Epithelial cell of proximal tubule (primary cell): ENCODE measurements at regions not wholly inside any gene's neighbourhood (a gene's known extent, or its start where the extent isn't known, plus 50 kb on each side); places are given as distances from the start of the nearest gene placed in this dataset.

ENCODE experiments used
- DNase-seq: peaks from one replicate; pipeline ENCODE4 v3.0.0-alpha.2; 2011; ENCODE audit warnings: low read depth
- H3K4me3 ChIP-seq: 2 replicates; pipeline ENCODE4 v1.5.1; 2011; ENCODE audit warnings: low read depth, mild to moderate bottlenecking, low read length
- TF ChIP-seq, protein P1 (sequence below): conservative IDR thresholded peaks from 2 replicates; pipeline ENCODE4 v1.5.1; 2012; ENCODE audit warnings: low read depth, mild to moderate bottlenecking, low read length

DNA sequence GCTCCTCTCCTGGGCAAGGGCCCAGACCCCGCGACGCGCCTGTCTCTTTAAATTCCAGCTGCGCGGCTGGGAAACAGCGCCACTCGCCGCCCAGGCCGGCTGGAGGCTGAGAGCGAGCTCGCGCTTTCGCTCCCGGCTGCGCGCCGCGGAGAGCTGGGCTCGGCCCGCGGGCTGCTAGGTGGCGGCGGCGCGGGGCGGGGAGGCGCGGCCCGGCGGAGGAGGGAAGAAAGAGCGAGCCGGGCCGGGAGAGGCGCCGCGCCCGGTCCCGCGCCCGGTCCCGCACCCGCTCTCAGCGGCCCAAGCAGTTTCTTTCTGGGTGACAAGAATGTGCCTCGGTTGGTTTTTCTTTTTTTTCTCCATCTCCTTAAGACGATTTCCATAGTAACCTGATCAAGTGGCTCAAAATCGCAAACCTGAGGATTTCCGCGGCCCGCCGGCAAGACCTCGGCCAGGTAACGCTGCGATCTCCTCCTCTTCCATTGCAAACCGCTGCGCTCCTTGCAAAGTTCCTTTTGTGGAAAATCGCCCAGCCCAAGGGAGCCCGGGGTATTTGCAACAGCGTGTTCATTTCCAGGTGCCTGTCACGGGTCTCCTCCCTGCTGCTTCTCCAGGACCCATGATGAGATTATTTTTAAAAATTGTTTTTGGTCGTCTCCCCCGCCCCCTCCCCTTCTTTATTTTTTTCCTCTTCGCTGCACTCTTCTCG lies 259.5 kb upstream of the E2F7 start:
- DNase-seq, result no peak
- TF ChIP-seq, protein P1, sequence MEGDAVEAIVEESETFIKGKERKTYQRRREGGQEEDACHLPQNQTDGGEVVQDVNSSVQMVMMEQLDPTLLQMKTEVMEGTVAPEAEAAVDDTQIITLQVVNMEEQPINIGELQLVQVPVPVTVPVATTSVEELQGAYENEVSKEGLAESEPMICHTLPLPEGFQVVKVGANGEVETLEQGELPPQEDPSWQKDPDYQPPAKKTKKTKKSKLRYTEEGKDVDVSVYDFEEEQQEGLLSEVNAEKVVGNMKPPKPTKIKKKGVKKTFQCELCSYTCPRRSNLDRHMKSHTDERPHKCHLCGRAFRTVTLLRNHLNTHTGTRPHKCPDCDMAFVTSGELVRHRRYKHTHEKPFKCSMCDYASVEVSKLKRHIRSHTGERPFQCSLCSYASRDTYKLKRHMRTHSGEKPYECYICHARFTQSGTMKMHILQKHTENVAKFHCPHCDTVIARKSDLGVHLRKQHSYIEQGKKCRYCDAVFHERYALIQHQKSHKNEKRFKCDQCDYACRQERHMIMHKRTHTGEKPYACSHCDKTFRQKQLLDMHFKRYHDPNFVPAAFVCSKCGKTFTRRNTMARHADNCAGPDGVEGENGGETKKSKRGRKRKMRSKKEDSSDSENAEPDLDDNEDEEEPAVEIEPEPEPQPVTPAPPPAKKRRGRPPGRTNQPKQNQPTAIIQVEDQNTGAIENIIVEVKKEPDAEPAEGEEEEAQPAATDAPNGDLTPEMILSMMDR, result peak; percentile 45
- H3K4me3 ChIP-seq, result peak overlapping the region; percentile 52

DNA sequence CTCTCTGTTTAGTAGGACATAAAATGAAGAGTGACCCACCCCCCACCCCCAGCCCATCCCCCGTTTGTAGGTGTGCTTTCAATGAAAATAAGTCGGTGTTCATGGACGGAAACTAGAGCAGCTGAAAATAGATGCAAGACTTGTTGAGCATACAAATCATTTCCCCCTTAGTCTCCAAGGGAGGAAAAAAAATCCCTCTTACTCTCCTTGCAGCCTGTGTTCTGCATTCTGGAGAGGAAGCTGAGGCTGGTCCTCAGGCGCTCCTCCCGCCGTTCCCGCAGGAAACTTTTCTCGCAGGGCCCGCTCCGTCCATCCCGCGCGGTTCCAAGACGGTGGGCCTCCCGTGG lies 259.0 kb upstream of the E2F7 start:
- H3K4me3 ChIP-seq, result peak overlapping the region; percentile 52
- DNase-seq, result no peak
- TF ChIP-seq, protein P1, result no peak

DNA sequence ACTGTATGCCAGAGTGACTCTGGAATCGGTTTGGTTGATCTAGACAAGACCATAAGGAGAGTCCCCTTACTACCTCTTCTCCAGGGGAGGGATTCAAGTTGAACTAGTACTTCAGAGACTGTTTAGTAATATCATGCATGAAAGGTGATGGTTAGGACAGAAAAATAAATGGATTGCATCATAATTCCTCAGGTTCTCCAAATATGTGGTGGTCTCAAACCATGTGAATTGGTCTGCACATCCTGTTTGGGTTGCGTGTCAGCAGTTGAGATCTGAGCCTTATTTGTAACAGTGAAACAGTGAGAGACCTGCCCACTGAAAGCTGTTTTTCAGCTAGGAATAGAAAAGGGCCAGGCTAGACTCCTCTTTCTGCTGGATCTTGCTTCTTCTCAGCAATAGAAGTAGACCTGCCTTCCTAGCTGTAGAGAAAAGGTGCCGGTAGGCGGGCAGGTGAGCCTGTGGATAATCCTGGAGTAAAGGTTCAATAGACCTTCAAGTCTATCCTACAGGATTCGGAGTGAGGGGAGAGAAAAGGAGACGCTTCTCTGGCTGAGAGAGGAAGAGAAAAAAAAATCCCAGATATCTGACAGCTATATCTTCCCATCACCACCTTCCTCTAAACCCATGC lies 258.5 kb upstream of the E2F7 start:
- no peak overlapping the region for H3K4me3 ChIP-seq
- TF ChIP-seq, protein P1, result no peak
- no peak for DNase-seq

DNA sequence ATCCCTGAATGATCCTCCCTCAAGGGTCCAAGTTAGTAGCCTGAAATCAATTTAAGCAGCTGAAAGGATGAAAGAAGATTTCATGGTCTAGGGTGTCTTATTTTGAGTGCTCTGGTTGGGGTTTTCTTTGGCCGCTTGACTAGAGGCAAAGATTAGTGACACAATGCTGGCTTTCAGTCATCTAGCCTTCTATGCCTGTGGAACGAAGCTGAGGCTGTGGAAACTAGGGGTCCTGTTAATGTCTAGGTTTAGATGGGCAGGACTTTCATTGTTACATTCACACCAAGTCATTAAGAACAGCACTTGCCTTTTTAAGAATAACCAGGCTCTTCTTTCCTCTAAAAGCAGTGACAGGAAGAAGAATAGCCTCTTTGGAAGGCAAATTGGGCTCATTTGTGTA lies 253.8 kb upstream of the E2F7 start:
- no peak overlapping the region for H3K4me3 ChIP-seq
- no peak for DNase-seq
- TF ChIP-seq, protein P1, result no peak

DNA sequence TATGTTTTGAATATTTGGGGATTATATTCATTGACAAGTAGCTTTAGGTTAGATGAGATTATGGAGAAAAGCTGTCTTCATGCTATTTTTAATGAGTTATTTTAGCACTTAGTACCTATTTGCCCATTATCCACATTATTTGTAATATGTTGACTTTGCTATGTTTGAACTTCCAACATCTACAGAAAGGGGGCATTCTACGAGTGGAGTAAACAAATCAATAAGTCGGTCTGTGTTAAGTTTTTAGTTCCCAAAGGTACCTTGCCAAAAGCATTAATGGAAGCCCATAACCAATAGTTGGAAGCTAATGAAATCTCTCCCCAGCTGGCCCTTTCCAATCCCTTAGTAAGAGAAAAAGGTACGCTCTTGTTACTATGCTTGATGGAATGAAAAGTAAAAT lies 250.0 kb upstream of the E2F7 start:
- TF ChIP-seq, protein P1, result no peak
- DNase-seq, result no peak
- no peak overlapping the region for H3K4me3 ChIP-seq

DNA sequence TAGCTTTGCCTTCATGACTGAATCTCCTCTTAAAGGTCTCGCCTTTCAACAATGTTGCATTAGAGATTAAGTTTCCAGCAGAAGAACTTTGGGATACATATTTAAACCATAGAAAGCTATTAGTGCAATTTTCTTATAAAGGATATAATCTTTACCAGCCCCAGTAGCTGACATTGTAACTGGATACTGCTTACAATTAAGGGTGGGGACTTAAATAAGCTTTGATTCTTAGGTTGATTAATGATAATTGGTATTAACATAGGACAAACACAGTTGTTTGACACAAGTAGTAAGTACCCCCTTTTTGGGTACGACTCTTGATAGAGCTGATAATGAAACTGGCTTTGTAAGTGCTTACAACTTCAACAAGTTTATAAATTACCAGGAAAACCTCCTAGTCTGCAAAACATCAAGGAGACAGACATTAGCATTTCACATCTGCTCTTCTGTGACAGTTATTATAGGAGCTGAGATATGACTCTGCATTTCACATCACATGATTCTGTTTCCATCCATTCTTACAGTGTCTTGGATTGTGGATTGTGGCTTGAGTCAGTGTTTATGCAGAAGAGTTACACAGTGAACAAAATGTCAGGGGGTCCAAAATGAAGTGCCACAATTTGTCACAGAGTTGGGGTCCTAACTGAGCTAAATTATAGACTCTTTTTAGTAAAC lies 249.1 kb upstream of the E2F7 start:
- no peak overlapping the region for H3K4me3 ChIP-seq
- TF ChIP-seq, protein P1, result no peak
- DNase-seq, result no peak
